H1 (cell line): ENCODE measurements at regions not wholly inside any gene's neighbourhood (a gene's known extent, or its start where the extent isn't known, plus 50 kb on each side); places are given as distances from the start of the nearest gene placed in this dataset.

ENCODE experiments used
- CTCF ChIA-PET: fragments of 300-600 bp; sonication (Branson Sonifier 250); formaldehyde crosslinking; loops from one replicate; lab custom pipeline; 2021; ENCODE audit not compliant: partially characterized antibody; lab: Charles Lee
- POLR2A ChIA-PET: fragments of 300-600 bp; sonication (Branson Sonifier 250); formaldehyde crosslinking; loops from one replicate; lab custom pipeline; 2021; ENCODE audit warnings: inconsistent platforms; ENCODE audit not compliant: partially characterized antibody; lab: Charles Lee
- DNase-seq, 2 experiments: peaks; one replicate each; pipeline versions ENCODE4 v3.0.0 to v3.0.0-alpha.2; 2010 to 2022; ENCODE audit warnings: low spot score in 2 of 2, low read depth in 1 of 2, mixed read lengths in 1 of 2
- FAIRE-seq: peaks from 2 replicates; lab custom pipeline; 2011; peaks lifted over from hg19 to GRCh38; lab: Jason Lieb, UNC
- H2AFZ ChIP-seq: 2 replicates; pipeline ENCODE4 v1.8.1; 2012; ENCODE audit warnings: low read length, inconsistent platforms
- H2AK5ac ChIP-seq: 2 replicates; pipeline ENCODE4 v1.6.1; 2013; ENCODE audit warnings: low read depth, low read length
- H2BK120ac ChIP-seq: replicated peaks from 2 replicates; pipeline ENCODE3; 2013; ENCODE audit warnings: low read depth, low read length, inconsistent platforms
- H2BK12ac ChIP-seq: 2 replicates; pipeline ENCODE4 v1.6.1; 2013; ENCODE audit warnings: low read depth, low read length
- H2BK15ac ChIP-seq: 2 replicates; pipeline ENCODE4 v1.6.1; 2013; ENCODE audit warnings: low read length
- H2BK20ac ChIP-seq: 2 replicates; pipeline ENCODE4 v1.6.1; 2013; ENCODE audit warnings: low read length
- H2BK5ac ChIP-seq: 2 replicates; pipeline ENCODE4 v1.6.1; 2013; ENCODE audit warnings: low read depth, low read length
- H3K14ac ChIP-seq: 2 replicates; pipeline ENCODE4 v1.6.1; 2013; ENCODE audit warnings: inconsistent platforms; ENCODE audit not compliant: insufficient read length
- H3K18ac ChIP-seq: 2 replicates; pipeline ENCODE4 v1.6.1; 2013; ENCODE audit warnings: low read length; ENCODE audit errors: extremely low read depth
- H3K23ac ChIP-seq: 2 replicates; pipeline ENCODE4 v1.6.1; 2013; ENCODE audit warnings: inconsistent platforms; ENCODE audit not compliant: insufficient read length
- H3K23me2 ChIP-seq: 2 replicates; pipeline ENCODE4 v1.6.1; 2013; ENCODE audit warnings: low read depth, low read length
- H3K27ac ChIP-seq: 2 replicates; pipeline ENCODE4 v1.6.1; 2011; ENCODE audit warnings: low read depth, low read length, inconsistent platforms
- H3K27me3 ChIP-seq, 4 experiments: replicated peaks in 1 of 4; 1 replicate in 1 of 4; 2 replicates in 3 of 4; pipeline versions ENCODE4 v1.6.1 to v1.8.1; 2011 to 2013; ENCODE audit warnings: low read length in 3 of 4, mild to moderate bottlenecking in 3 of 4, inconsistent platforms in 2 of 4, mixed read lengths in 2 of 4, moderate library complexity in 1 of 4; ENCODE audit not compliant: control insufficient read depth in 3 of 4, insufficient read depth in 3 of 4; ENCODE audit errors: extremely low read depth in 1 of 4
- H3K36me3 ChIP-seq, 4 experiments: 2 replicates each; pipeline versions ENCODE4 v1.6.1 to v1.8.1; 2011 to 2013; ENCODE audit warnings: mild to moderate bottlenecking in 4 of 4, low read length in 3 of 4, moderate library complexity in 2 of 4, control low read depth in 1 of 4, inconsistent platforms in 1 of 4; ENCODE audit not compliant: insufficient read depth in 4 of 4, control insufficient read depth in 2 of 4
- H3K4ac ChIP-seq: replicated peaks from 2 replicates; pipeline ENCODE3; 2013; ENCODE audit warnings: low read length, low read depth, mixed read lengths, inconsistent platforms; ENCODE audit not compliant: insufficient read length
- H3K4me1 ChIP-seq, 4 experiments: replicated peaks in 1 of 4; 1 replicate in 1 of 4; 2 replicates in 3 of 4; pipeline versions ENCODE4 v1.6.1 to v1.8.1; 2011 to 2013; ENCODE audit warnings: low read length in 3 of 4, inconsistent platforms in 2 of 4, mixed read lengths in 1 of 4; ENCODE audit not compliant: insufficient read depth in 4 of 4, control insufficient read depth in 3 of 4
- H3K4me2 ChIP-seq, 2 experiments: 2 replicates each; pipeline versions ENCODE4 v1.6.1 to v1.8.1; 2011 to 2013; ENCODE audit warnings: low read depth in 2 of 2, low read length in 2 of 2, control low read depth in 1 of 2, inconsistent platforms in 1 of 2, mild to moderate bottlenecking in 1 of 2; ENCODE audit not compliant: insufficient read depth in 1 of 2
- H3K4me3 ChIP-seq, 4 experiments: fragments of 200-600, 300-600 bp in 1 of 4; sonication (generic), shearing (Covaris generic), sonication (Bioruptor Twin) in 1 of 4; 2 replicates each; pipeline versions ENCODE4 v1.5.1 to v1.8.1; 2011 to 2016; ENCODE audit warnings: low read length in 4 of 4, low read depth in 3 of 4, control low read depth in 2 of 4, inconsistent platforms in 2 of 4, mild to moderate bottlenecking in 2 of 4, mixed read lengths in 1 of 4, moderate library complexity in 1 of 4; ENCODE audit not compliant: insufficient read depth in 2 of 4; ENCODE audit errors: extremely low read depth in 1 of 4
- H3K56ac ChIP-seq: replicated peaks from 2 replicates; pipeline ENCODE3; 2013; ENCODE audit warnings: low read depth, mild to moderate bottlenecking, mixed read lengths, low read length, inconsistent platforms; ENCODE audit not compliant: insufficient read length
- H3K79me1 ChIP-seq: 2 replicates; pipeline ENCODE4 v1.6.1; 2013; ENCODE audit warnings: low read depth, low read length, control low read depth
- H3K79me2 ChIP-seq, 2 experiments: 2 replicates each; pipeline versions ENCODE4 v1.6.1 to v1.8.1; 2012 to 2013; ENCODE audit warnings: low read length in 2 of 2, mild to moderate bottlenecking in 2 of 2, inconsistent platforms in 1 of 2; ENCODE audit not compliant: insufficient read depth in 2 of 2, control insufficient read depth in 1 of 2
- H3K9ac ChIP-seq, 4 experiments: replicated peaks in 1 of 4; 1 replicate in 1 of 4; 2 replicates in 3 of 4; pipeline versions ENCODE4 v1.6.1 to v1.8.1; 2011 to 2013; ENCODE audit warnings: low read depth in 3 of 4, low read length in 3 of 4, control low read depth in 2 of 4, mild to moderate bottlenecking in 2 of 4, moderate library complexity in 2 of 4, inconsistent platforms in 1 of 4; ENCODE audit errors: extremely low read depth in 1 of 4
- H3K9me3 ChIP-seq, 2 experiments: 2 replicates each; pipeline versions ENCODE4 v1.6.1 to v1.8.1; 2012 to 2013; ENCODE audit warnings: mild to moderate bottlenecking in 2 of 2, moderate library complexity in 2 of 2, control low read depth in 1 of 2, inconsistent platforms in 1 of 2, low read depth in 1 of 2, low read length in 1 of 2, mixed read lengths in 1 of 2; ENCODE audit not compliant: insufficient read depth in 2 of 2
- H4K20me1 ChIP-seq, 2 experiments: replicated peaks in 1 of 2; 2 replicates each; pipeline versions ENCODE3 to v1.8.1; 2011 to 2013; ENCODE audit warnings: inconsistent platforms in 2 of 2, low read length in 2 of 2, mild to moderate bottlenecking in 1 of 2; ENCODE audit not compliant: insufficient read depth in 2 of 2, control insufficient read depth in 1 of 2
- H4K5ac ChIP-seq: 2 replicates; pipeline ENCODE4 v1.6.1; 2013; ENCODE audit warnings: low read length, low read depth, mixed read lengths, inconsistent platforms; ENCODE audit not compliant: insufficient read length
- H4K8ac ChIP-seq: 2 replicates; pipeline ENCODE4 v1.8.0; 2013; ENCODE audit warnings: mild to moderate bottlenecking, moderate library complexity, low read length, inconsistent platforms; ENCODE audit not compliant: insufficient read depth; ENCODE audit errors: extremely low read depth
- H4K91ac ChIP-seq: replicated peaks from 2 replicates; pipeline ENCODE3; 2013; ENCODE audit warnings: low read length, mixed read lengths, inconsistent platforms; ENCODE audit not compliant: insufficient read length
- ATF2 ChIP-seq: IDR thresholded peaks from 2 replicates; pipeline ENCODE4 v1.6.1; 2012; ENCODE audit warnings: low read length, inconsistent platforms
- BACH1 ChIP-seq: IDR thresholded peaks from 2 replicates; pipeline ENCODE4 v1.6.1; 2012; ENCODE audit warnings: low read length, improper control_type of control experiment
- BCL11A ChIP-seq, 2 experiments: IDR thresholded peaks; one replicate each; pipeline ENCODE4 v1.6.1; 2011; ENCODE audit warnings: low read depth in 2 of 2, low read length in 2 of 2, mild to moderate bottlenecking in 2 of 2
- CEBPB ChIP-seq: IDR thresholded peaks from 2 replicates; pipeline ENCODE4 v1.6.1; 2012; ENCODE audit warnings: low read depth, low read length
- SIRT6 ChIP-seq: IDR thresholded peaks from one replicate; pipeline ENCODE4 v1.7.1; 2012; ENCODE audit warnings: low read length, inconsistent platforms
- SP2 ChIP-seq: IDR thresholded peaks from 2 replicates; pipeline ENCODE4 v1.6.1; 2012; ENCODE audit warnings: mild to moderate bottlenecking, low read length, inconsistent platforms
- SUZ12 ChIP-seq: fragments of 200-600 bp; sonication (generic); IDR thresholded peaks from 2 replicates; pipeline ENCODE4 v1.6.1; 2012; ENCODE audit warnings: mild to moderate bottlenecking, inconsistent platforms, low read length, moderate library complexity, mixed read lengths
- ZNF274 ChIP-seq: IDR thresholded peaks from 2 replicates; pipeline ENCODE4 v1.7.0; 2012; ENCODE audit warnings: low read length, borderline replicate concordance; ENCODE audit errors: extremely low read depth
- WGBS, 2 experiments: shearing (Covaris generic) in 1 of 2; methylation state at CpG; one replicate each; pipeline versions ENCODE4 v1.1.6 to v1.1.7; 2013 to 2015; ENCODE audit warnings: low lambda C conversion rate in 2 of 2, mixed read lengths in 2 of 2, inconsistent platforms in 1 of 2, low coverage in 1 of 2, missing lambda C conversion rate in 1 of 2; ENCODE audit not compliant: insufficient replicate concordance in 2 of 2, insufficient coverage in 1 of 2, insufficient read length in 1 of 2; ENCODE audit errors: extremely low coverage in 1 of 2, missing lambda C conversion rate in 1 of 2; 5-methylcytosine and 5-hydroxymethylcytosine counted together
- TF ChIP-seq, protein P1 (sequence below): IDR thresholded peaks from 2 replicates; pipeline ENCODE4 v1.6.1; 2012; ENCODE audit warnings: inconsistent platforms

- peak; percentile 100 for FAIRE-seq
- H2AFZ ChIP-seq: no peak overlapping the region
- no peak for TF ChIP-seq SP2
- TF ChIP-seq SIRT6: no peak
- TF ChIP-seq ZNF274: no peak
- no peak for TF ChIP-seq BACH1
- TF ChIP-seq, protein P1, sequence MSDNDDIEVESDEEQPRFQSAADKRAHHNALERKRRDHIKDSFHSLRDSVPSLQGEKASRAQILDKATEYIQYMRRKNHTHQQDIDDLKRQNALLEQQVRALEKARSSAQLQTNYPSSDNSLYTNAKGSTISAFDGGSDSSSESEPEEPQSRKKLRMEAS: peak; percentile 78
- no peak for TF ChIP-seq ATF2
- peak in 1 of 2 experiments; percentile 67 for TF ChIP-seq BCL11A (IDR thresholded peaks at IDR 0.05; ENCODE audit: low read depth in 2 of 2, low read length in 2 of 2)
- no peak for TF ChIP-seq SUZ12
- TF ChIP-seq CEBPB: no peak
Observed at GRCh38 chr7:21261627-21262594, 166.0 kb upstream of the SP4 start.

More at GRCh38 chr7:21261627-21262594, 166.0 kb upstream of the SP4 start:
- H3K9me3 ChIP-seq: no peaks in the 10 kb centered on the region
- no peak overlapping the region for H2BK15ac ChIP-seq
- peaks cover 0 to 12% (median 5%) of the 10 kb centered on the region in 4 experiments; a peak in 5 of 7 replicates for H3K4me1 ChIP-seq
- peak overlapping the region; percentile 41; the same call in 1 of the 2 replicates for H2BK12ac ChIP-seq
- H4K91ac ChIP-seq: no peak overlapping the region
- no peaks in the 10 kb centered on the region for H3K79me2 ChIP-seq
- no peak overlapping the region for H4K5ac ChIP-seq
- DNase-seq: peak; percentile 36 to 62
- H3K79me1 ChIP-seq: no peaks in the 10 kb centered on the region
- WGBS, 2 experiments: 20% methylated on average over 9 of the region's 9 CpGs; no CpG with 5 or more reads in 1 of the 2 experiments
- no peak overlapping the region for H3K4ac ChIP-seq
- peak overlapping the region in 1 of 4 experiments; percentile 12; a peak in 2 of 8 replicates for H3K4me3 ChIP-seq
- no peaks in the 10 kb centered on the region; a peak in 1 of 8 replicates for H3K36me3 ChIP-seq
- H2BK20ac ChIP-seq: no peak overlapping the region
- H2BK120ac ChIP-seq: no peak overlapping the region
- no peak overlapping the region for H4K8ac ChIP-seq
- no peak overlapping the region for H3K23ac ChIP-seq
- no peak overlapping the region for H2AK5ac ChIP-seq
- peaks cover 0 to 2% (median 0%) of the 10 kb centered on the region in 4 experiments; a peak in 2 of 7 replicates for H3K27me3 ChIP-seq
- no peak overlapping the region for H3K27ac ChIP-seq
- ChIA-PET POLR2A (interaction anchor here (3.2 kb wide), 1 partner anchor 165 kb away, joined by 8 read pairs; the partner anchor contains the start of gene SP4), CTCF (interaction anchor here (0.9 to 2.4 kb wide), 14 partner anchors 8 to 506 kb away, joined by 3 to 12 read pairs (median 4); no protein-coding TSS in a partner anchor)
- H2BK5ac ChIP-seq: no peak overlapping the region
- peak overlapping the region; percentile 22 to 41 for H3K4me2 ChIP-seq
- no peak overlapping the region for H3K14ac ChIP-seq
- H3K9ac ChIP-seq: no peak overlapping the region
- H3K23me2 ChIP-seq: no peaks in the 10 kb centered on the region; the same call in 1 of the 2 replicates
- no peak overlapping the region for H3K56ac ChIP-seq
- no peaks in the 10 kb centered on the region for H4K20me1 ChIP-seq
- peak overlapping the region; percentile 49; the same call in 1 of the 2 replicates for H3K18ac ChIP-seq
